ENCODE measurements at regions not wholly inside any gene's neighbourhood (a gene's known extent, or its start where the extent isn't known, plus 50 kb on each side); places are given as distances from the start of the nearest gene placed in this dataset.

- Histone ChIP-seq H3K4me1 (ENCODE audit: control insufficient read depth, extremely low read depth, insufficient read depth, low read length) (no peaks in the 10 kb centered on the region), H3K9ac (ENCODE audit: control insufficient read depth, extremely low read depth, insufficient read depth, low read length) (no peak overlapping the region), H3K4me2 (ENCODE audit: control insufficient read depth, extremely low read depth, insufficient read depth, low read depth, low read length) (no peak overlapping the region), H4K20me1 (ENCODE audit: control insufficient read depth, extremely low read depth, insufficient read depth, low read length) (no peaks in the 10 kb centered on the region), H3K27ac (ENCODE audit: control insufficient read depth, insufficient read depth, low read length) (no peak overlapping the region), H3K27me3 (ENCODE audit: control insufficient read depth, extremely low read depth, insufficient read depth, low read length) (no peaks in the 10 kb centered on the region), H2AFZ (ENCODE audit: control insufficient read depth, low read length) (no peak overlapping the region), H3K9me3 (ENCODE audit: control insufficient read depth, low read depth, low read length) (no peaks in the 10 kb centered on the region), H3K9me1 (ENCODE audit: control insufficient read depth, extremely low read depth, insufficient read depth, low read length) (no peaks in the 10 kb centered on the region), H3K79me2 (ENCODE audit: control insufficient read depth, insufficient read depth, low read length) (no peaks in the 10 kb centered on the region), H3K4me3 (ENCODE audit: control insufficient read depth in 2 of 3, extremely low read depth in 1 of 3, insufficient read depth in 2 of 3, low read depth in 1 of 3, low read length in 3 of 3) (no peak overlapping the region), H3K36me3 (ENCODE audit: control insufficient read depth in 2 of 2, extremely low read depth in 1 of 2, insufficient read depth in 2 of 2, low read length in 2 of 2) (no peaks in the 10 kb centered on the region)
- no peak for DNase-seq (ENCODE audit: low read depth, low spot score)
- TF ChIP-seq, protein P1, sequence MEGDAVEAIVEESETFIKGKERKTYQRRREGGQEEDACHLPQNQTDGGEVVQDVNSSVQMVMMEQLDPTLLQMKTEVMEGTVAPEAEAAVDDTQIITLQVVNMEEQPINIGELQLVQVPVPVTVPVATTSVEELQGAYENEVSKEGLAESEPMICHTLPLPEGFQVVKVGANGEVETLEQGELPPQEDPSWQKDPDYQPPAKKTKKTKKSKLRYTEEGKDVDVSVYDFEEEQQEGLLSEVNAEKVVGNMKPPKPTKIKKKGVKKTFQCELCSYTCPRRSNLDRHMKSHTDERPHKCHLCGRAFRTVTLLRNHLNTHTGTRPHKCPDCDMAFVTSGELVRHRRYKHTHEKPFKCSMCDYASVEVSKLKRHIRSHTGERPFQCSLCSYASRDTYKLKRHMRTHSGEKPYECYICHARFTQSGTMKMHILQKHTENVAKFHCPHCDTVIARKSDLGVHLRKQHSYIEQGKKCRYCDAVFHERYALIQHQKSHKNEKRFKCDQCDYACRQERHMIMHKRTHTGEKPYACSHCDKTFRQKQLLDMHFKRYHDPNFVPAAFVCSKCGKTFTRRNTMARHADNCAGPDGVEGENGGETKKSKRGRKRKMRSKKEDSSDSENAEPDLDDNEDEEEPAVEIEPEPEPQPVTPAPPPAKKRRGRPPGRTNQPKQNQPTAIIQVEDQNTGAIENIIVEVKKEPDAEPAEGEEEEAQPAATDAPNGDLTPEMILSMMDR (optimal IDR thresholded peaks at IDR 0.05 in 1 of 3, IDR thresholded peaks at IDR 0.05 in 1 of 3, conservative IDR thresholded peaks at IDR 0.05 in 1 of 3; ENCODE audit: extremely low read depth in 1 of 3, insufficient read depth in 2 of 3, low read length in 3 of 3) = no peak
- TF ChIP-seq EZH2 (IDR thresholded peaks at IDR 0.05; ENCODE audit: low read length) = no peak
- dilution Hi-C loops (cut with MboI; ENCODE audit: extremely low pct_ligation_motif_present, low sequenced_read_pairs) = no loop called here
- no peak for FAIRE-seq
These were observed 108.6 kb upstream of the NR3C2 start for GRCh38 chr4:148550788-148551187.

DNA sequence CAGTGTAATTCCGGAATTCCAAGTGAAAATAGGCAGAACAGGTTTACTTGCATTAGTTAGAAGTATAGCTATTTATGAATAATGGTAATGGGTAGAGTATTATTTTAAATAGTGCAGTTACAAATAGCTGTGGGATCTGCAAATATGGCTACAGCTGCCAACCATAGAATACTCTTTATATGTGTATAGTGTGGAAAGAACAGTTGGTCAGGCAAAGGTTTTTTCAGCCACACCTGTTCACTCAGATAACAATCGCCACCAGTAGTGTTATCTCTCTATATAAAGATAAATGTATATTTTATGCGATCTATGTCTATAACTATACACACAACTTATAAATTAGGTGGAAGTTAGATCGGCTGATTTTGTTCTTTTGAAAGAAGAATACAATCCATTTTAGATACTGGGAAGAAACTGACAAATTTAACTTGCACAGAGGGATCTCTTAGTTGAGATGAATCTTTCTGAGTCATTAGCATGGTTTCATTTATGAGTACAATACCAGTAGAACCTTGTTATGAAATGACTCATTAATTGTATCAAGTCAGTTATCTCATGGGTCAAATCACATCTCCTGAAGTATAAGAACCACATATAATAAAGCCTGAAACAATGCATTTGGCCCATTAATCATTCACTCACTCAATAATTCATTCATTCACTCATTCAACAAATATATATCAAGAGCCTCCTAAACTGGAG, 100.9 kb upstream of the NR3C2 start:
- Histone ChIP-seq H3K79me2 (ENCODE audit: control insufficient read depth, insufficient read depth, low read length) (no peaks in the 10 kb centered on the region), H3K27me3 (ENCODE audit: control insufficient read depth, extremely low read depth, insufficient read depth, low read length) (no peaks in the 10 kb centered on the region), H3K36me3 (ENCODE audit: control insufficient read depth in 2 of 2, extremely low read depth in 1 of 2, insufficient read depth in 2 of 2, low read length in 2 of 2) (no peaks in the 10 kb centered on the region), H3K9ac (ENCODE audit: control insufficient read depth, extremely low read depth, insufficient read depth, low read length) (no peak overlapping the region), H3K4me2 (ENCODE audit: control insufficient read depth, extremely low read depth, insufficient read depth, low read depth, low read length) (no peak overlapping the region), H3K4me1 (ENCODE audit: control insufficient read depth, extremely low read depth, insufficient read depth, low read length) (peaks cover 2% of the 10 kb centered on the region), H3K9me1 (ENCODE audit: control insufficient read depth, extremely low read depth, insufficient read depth, low read length) (no peaks in the 10 kb centered on the region), H3K27ac (ENCODE audit: control insufficient read depth, insufficient read depth, low read length) (no peak overlapping the region), H4K20me1 (ENCODE audit: control insufficient read depth, extremely low read depth, insufficient read depth, low read length) (no peaks in the 10 kb centered on the region), H3K4me3 (ENCODE audit: control insufficient read depth in 2 of 3, extremely low read depth in 1 of 3, insufficient read depth in 2 of 3, low read depth in 1 of 3, low read length in 3 of 3) (no peak overlapping the region), H3K9me3 (ENCODE audit: control insufficient read depth, low read depth, low read length) (no peaks in the 10 kb centered on the region), H2AFZ (ENCODE audit: control insufficient read depth, low read length) (no peak overlapping the region)
- dilution Hi-C loops (cut with MboI; ENCODE audit: extremely low pct_ligation_motif_present, low sequenced_read_pairs) = no loop called here
- DNase-seq (ENCODE audit: low read depth, low spot score) (no peak), FAIRE-seq (no peak)
- TF ChIP-seq, protein P1 (optimal IDR thresholded peaks at IDR 0.05 in 1 of 3, IDR thresholded peaks at IDR 0.05 in 1 of 3, conservative IDR thresholded peaks at IDR 0.05 in 1 of 3; ENCODE audit: extremely low read depth in 1 of 3, insufficient read depth in 2 of 3, low read length in 3 of 3) = no peak
- TF ChIP-seq EZH2 (IDR thresholded peaks at IDR 0.05; ENCODE audit: low read length) = no peak
